CD4-positive, alpha-beta T cell (primary cell): ENCODE measurements at regions not wholly inside any gene's neighbourhood (a gene's known extent, or its start where the extent isn't known, plus 50 kb on each side); places are given as distances from the start of the nearest gene placed in this dataset.
"Not testable (repeated sequence)": the region's sequence is repeated elsewhere in the genome, so short reads cannot be mapped to it uniquely, and the experiment has no call there.

Experiments
- ATAC-seq: fragments of 200-7000 bp; cut with Tn5 transposase; one replicate; pipeline ENCODE4 v1.10.0; 2022; ENCODE audit warnings: mild to moderate bottlenecking; ENCODE audit not compliant: poor library complexity
- CTCF ChIA-PET: fragments of 350-600 bp; sonication (Branson Sonifier 250); formaldehyde crosslinking; loops from one replicate; lab custom pipeline; 2021; ENCODE audit warnings: antibody characterized with exemption, inconsistent platforms; lab: Charles Lee
- POLR2A ChIA-PET: fragments of 350-600 bp; sonication (Branson Sonifier 250); formaldehyde crosslinking; loops from one replicate; lab custom pipeline; 2021; ENCODE audit warnings: antibody characterized with exemption, inconsistent platforms; lab: Charles Lee
- DNase-seq, 14 experiments: peaks; one replicate each; pipeline ENCODE4 v3.0.0-alpha.2; 2013 to 2020; ENCODE audit warnings: mixed read lengths in 2 of 14
- H3K27ac ChIP-seq, 2 donors: one replicate each; pipeline versions ENCODE4 v1.5.1 to v1.7.0; 2013; ENCODE audit warnings: low read length in 2 of 2, low read depth in 1 of 2, mild to moderate bottlenecking in 1 of 2
- H3K27me3 ChIP-seq, 2 experiments: 1 replicate in 1 of 2; 2 replicates in 1 of 2; pipeline versions ENCODE4 v1.6.1 to v1.7.0; 2013; ENCODE audit warnings: low read length in 2 of 2, control low read depth in 1 of 2, mild to moderate bottlenecking in 1 of 2, moderate library complexity in 1 of 2; ENCODE audit not compliant: insufficient read depth in 2 of 2, control insufficient read depth in 1 of 2
- H3K36me3 ChIP-seq: one replicate; pipeline ENCODE4 v1.6.1; 2013; ENCODE audit warnings: low read length, control low read depth; ENCODE audit not compliant: insufficient read depth
- H3K4me1 ChIP-seq: one replicate; pipeline ENCODE4 v1.6.1; 2013; ENCODE audit warnings: low read length, control low read depth; ENCODE audit not compliant: insufficient read depth
- H3K4me3 ChIP-seq: one replicate; pipeline ENCODE4 v1.5.1; 2013; ENCODE audit warnings: mild to moderate bottlenecking, low read length, moderate library complexity
- H3K9me3 ChIP-seq, 2 experiments: 1 replicate in 1 of 2; 2 replicates in 1 of 2; pipeline versions ENCODE4 v1.6.1 to v1.7.0; 2013; ENCODE audit warnings: low read length in 2 of 2, mild to moderate bottlenecking in 2 of 2, control low read depth in 1 of 2, moderate library complexity in 1 of 2; ENCODE audit not compliant: control insufficient read depth in 1 of 2, insufficient read depth in 1 of 2
- H3K27ac Mint-ChIP-seq: one replicate; pipeline ENCODE4 v1.8.0; 2020; ENCODE audit warnings: mixed read lengths
- H3K27me3 Mint-ChIP-seq: one replicate; pipeline ENCODE4 v1.8.0; 2021; ENCODE audit warnings: mixed read lengths
- H3K36me3 Mint-ChIP-seq: one replicate; pipeline ENCODE4 v1.8.0; 2021; ENCODE audit warnings: low read depth, mixed read lengths
- H3K4me1 Mint-ChIP-seq: one replicate; pipeline ENCODE4 v1.8.0; 2021; ENCODE audit warnings: low read depth, mixed read lengths
- H3K4me3 Mint-ChIP-seq: one replicate; pipeline ENCODE4 v1.8.0; 2020; ENCODE audit warnings: mild to moderate bottlenecking, mixed read lengths
- H3K9me3 Mint-ChIP-seq: one replicate; pipeline ENCODE4 v1.8.0; 2020; ENCODE audit warnings: mixed read lengths
- intact Hi-C, 2 experiments: fragments of 100-400 bp; cut with DNase I in 1 of 2; cut with micrococcal nuclease in 1 of 2; formaldehyde crosslinking; loops; one replicate each; pipeline versions ENCODE4 v1.15.1 to v1.9.0; 2023 to 2025; cut with DNase I, micrococcal nuclease
- TF ChIP-seq, protein P1 (sequence below): fragments of 200-600 bp; IDR thresholded peaks from one replicate; pipeline ENCODE4 v1.8.0; 2022; ENCODE audit warnings: antibody characterized with exemption, mild to moderate bottlenecking

DNA sequence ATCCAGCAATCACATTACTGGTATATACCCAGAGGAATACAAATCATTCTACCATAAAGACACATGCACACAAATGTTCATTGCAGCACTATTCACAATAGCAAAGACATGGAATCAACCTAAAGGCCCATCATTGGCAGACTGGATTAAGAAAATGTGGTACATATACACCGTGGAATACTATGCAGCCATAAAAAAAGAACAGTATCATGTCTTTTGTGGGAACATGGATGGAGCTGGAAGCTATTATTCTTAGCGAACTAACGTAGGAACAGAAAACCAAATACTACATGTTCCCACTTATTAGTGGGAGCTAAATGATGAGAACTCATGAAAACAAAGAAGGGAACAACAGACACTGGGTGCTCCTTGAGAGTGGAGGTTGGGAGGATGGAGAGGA lies 60.9 kb downstream of the PGRMC1 start:
- intact Hi-C loops, H3K27me3 Mint-ChIP-seq, H3K27ac ChIP-seq, H3K27ac Mint-ChIP-seq, H3K4me1 ChIP-seq, H3K27me3 ChIP-seq, H3K9me3 Mint-ChIP-seq, POLR2A ChIA-PET, H3K36me3 Mint-ChIP-seq, H3K9me3 ChIP-seq, CTCF ChIA-PET, H3K4me3 Mint-ChIP-seq, H3K4me1 Mint-ChIP-seq, H3K4me3 ChIP-seq, H3K36me3 ChIP-seq, ATAC-seq, DNase-seq: not testable (repeated sequence)

DNA sequence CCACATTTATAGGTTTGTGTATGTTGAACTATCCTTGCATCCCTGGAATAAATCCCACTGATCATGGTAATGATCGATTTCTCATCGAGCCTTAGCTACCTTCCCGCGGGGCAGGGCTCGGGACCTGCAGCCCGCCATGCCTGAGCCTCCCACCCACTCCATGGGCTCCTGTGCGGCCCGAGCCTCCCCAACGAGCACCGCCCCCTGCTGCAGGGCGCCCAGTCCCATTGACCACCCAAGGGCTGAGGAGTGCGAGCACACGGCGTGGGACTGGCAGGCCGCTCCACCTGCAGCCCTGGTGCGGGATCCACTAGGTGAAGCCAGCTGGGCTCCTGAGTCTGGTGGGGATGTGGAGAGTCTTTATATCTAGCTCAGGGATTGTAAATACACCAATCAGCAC lies 63.7 kb downstream of the PGRMC1 start:
- DNase-seq, H3K36me3 Mint-ChIP-seq, H3K36me3 ChIP-seq, H3K4me3 Mint-ChIP-seq, ATAC-seq, CTCF ChIA-PET, H3K27ac ChIP-seq, POLR2A ChIA-PET, H3K4me1 ChIP-seq, H3K9me3 Mint-ChIP-seq, H3K9me3 ChIP-seq, H3K27me3 Mint-ChIP-seq, intact Hi-C loops, H3K4me3 ChIP-seq, H3K4me1 Mint-ChIP-seq, H3K27ac Mint-ChIP-seq, H3K27me3 ChIP-seq: not testable (repeated sequence)

- Histone ChIP-seq H3K36me3 (no peaks in the 10 kb centered on the region), H3K27ac (no peak overlapping the region), H3K4me1 (no peaks in the 10 kb centered on the region), H3K9me3 (no peaks in the 10 kb centered on the region), H3K4me3 (no peak overlapping the region), H3K27me3 (no peaks in the 10 kb centered on the region)
- ATAC-seq = no peak
- TF ChIP-seq, protein P1, sequence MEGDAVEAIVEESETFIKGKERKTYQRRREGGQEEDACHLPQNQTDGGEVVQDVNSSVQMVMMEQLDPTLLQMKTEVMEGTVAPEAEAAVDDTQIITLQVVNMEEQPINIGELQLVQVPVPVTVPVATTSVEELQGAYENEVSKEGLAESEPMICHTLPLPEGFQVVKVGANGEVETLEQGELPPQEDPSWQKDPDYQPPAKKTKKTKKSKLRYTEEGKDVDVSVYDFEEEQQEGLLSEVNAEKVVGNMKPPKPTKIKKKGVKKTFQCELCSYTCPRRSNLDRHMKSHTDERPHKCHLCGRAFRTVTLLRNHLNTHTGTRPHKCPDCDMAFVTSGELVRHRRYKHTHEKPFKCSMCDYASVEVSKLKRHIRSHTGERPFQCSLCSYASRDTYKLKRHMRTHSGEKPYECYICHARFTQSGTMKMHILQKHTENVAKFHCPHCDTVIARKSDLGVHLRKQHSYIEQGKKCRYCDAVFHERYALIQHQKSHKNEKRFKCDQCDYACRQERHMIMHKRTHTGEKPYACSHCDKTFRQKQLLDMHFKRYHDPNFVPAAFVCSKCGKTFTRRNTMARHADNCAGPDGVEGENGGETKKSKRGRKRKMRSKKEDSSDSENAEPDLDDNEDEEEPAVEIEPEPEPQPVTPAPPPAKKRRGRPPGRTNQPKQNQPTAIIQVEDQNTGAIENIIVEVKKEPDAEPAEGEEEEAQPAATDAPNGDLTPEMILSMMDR = no peak
- Mint-ChIP-seq H3K27me3 (no peaks in the 10 kb centered on the region), H3K27ac (no peak overlapping the region), H3K9me3 (no peaks in the 10 kb centered on the region), H3K4me3 (no peak overlapping the region), H3K36me3 (no peaks in the 10 kb centered on the region), H3K4me1 (no peaks in the 10 kb centered on the region)
- ChIA-PET POLR2A (no interaction called here), CTCF (no interaction called here)
- intact Hi-C loops = no loop called here
- no peak for DNase-seq
Measured at GRCh38 chrX:119303137-119303536, 67.1 kb downstream of the PGRMC1 start.

GRCh38 chrX:119325456-119325855 lies 73.7 kb upstream of the SLC25A43 start:
- intact Hi-C loops = no loop called here

GRCh38 chrX:119331873-119332272 lies 67.3 kb upstream of the SLC25A43 start:
- POLR2A ChIA-PET, intact Hi-C loops, H3K4me3 Mint-ChIP-seq: not testable (repeated sequence)

More at GRCh38 chrX:119325456-119325855, 73.7 kb upstream of the SLC25A43 start:
- CTCF ChIA-PET = no interaction called here
- Mint-ChIP-seq H3K27me3 (peaks cover 4% of the 10 kb centered on the region), H3K4me1 (no peaks in the 10 kb centered on the region), H3K4me3 (no peak overlapping the region), H3K9me3 (no peaks in the 10 kb centered on the region), H3K36me3 (no peaks in the 10 kb centered on the region), H3K27ac (no peak overlapping the region)
- Histone ChIP-seq H3K4me3 (no peak overlapping the region), H3K36me3 (no peaks in the 10 kb centered on the region), H3K27me3 (no peaks in the 10 kb centered on the region), H3K27ac (no peak overlapping the region), H3K4me1 (no peaks in the 10 kb centered on the region), H3K9me3 (no peaks in the 10 kb centered on the region)
- ATAC-seq (no peak), DNase-seq (no peak)
- TF ChIP-seq, protein P1 = no peak
- POLR2A ChIA-PET = no interaction called here

GRCh38 chrX:119332855-119333720 lies 66.0 kb upstream of the SLC25A43 start:
- H3K27ac ChIP-seq, H3K4me3 Mint-ChIP-seq, H3K36me3 ChIP-seq, H3K27me3 Mint-ChIP-seq, H3K27ac Mint-ChIP-seq, H3K36me3 Mint-ChIP-seq, ATAC-seq, H3K4me3 ChIP-seq, H3K9me3 ChIP-seq, intact Hi-C loops, H3K4me1 ChIP-seq, H3K27me3 ChIP-seq, CTCF ChIA-PET, H3K9me3 Mint-ChIP-seq, POLR2A ChIA-PET, H3K4me1 Mint-ChIP-seq: not testable (repeated sequence)
- DNase-seq = peak in 1 of 14 experiments; percentile 1

More at GRCh38 chrX:119331873-119332272, 67.3 kb upstream of the SLC25A43 start:
- H3K27ac ChIP-seq, H3K4me1 Mint-ChIP-seq, H3K27me3 ChIP-seq, H3K9me3 ChIP-seq, CTCF ChIA-PET, ATAC-seq, H3K36me3 Mint-ChIP-seq, H3K36me3 ChIP-seq, DNase-seq, H3K4me1 ChIP-seq, H3K27me3 Mint-ChIP-seq, H3K9me3 Mint-ChIP-seq, H3K4me3 ChIP-seq, H3K27ac Mint-ChIP-seq: not testable (repeated sequence)
